NCI-H1694 treated with DMSO at 0.1 percent for 48 hours (cell line): ENCODE measurements at regions not wholly inside any gene's neighbourhood (a gene's known extent, or its start where the extent isn't known, plus 50 kb on each side); places are given as distances from the start of the nearest gene placed in this dataset.
A peak's percentile ranks its signal among the peaks of the same experiment; 100 is the strongest.
"Not testable (repeated sequence)": the region's sequence is repeated elsewhere in the genome, so short reads cannot be mapped to it uniquely, and the experiment has no call there.

Experiments used
- DNase-seq: peaks from one replicate; lab custom pipeline; 2025; lab: John Stamatoyannopoulos, UW

DNA sequence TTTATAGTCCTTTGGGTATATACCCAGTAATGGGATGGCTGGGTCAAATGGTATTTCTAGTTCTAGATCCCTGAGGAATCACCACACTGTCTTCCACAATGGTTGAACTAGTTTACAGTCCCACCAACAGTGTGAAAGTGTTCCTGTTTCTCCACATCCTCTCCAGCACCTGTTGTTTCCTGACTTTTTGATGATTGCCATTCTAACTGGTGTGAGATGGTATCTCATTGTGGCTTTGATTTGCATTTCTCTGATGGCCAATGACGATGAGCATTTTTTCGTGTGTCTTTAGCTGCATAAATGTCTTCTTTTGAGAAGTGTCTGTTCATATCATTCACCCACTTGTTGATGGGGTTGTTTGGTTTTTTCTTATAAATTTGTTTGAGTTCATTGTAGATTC, 612.5 kb upstream of the SGCD start:
- not testable (repeated sequence) for DNase-seq

DNA sequence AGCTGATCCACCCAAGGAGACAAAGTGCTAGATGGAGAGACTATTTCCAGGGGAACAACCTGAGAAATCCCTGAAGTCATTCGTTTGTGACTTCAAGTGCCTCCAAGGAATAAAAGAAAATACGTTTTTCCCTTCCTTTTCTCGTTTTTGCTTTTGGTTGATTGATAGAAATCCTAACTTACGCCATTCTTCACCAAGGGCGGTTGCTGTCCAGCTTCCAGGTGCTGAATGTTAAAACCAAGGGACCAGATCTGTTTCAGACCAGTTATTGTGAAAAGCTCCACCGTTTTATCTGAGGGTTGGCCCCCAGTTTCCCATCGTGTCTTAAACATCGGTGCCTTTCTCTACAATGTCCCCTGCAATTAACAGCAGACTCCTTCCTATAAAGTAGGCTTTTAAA, 600.7 kb upstream of the SGCD start:
- DNase-seq = no peak

- no peak for DNase-seq
These were observed 599.3 kb upstream of the SGCD start for GRCh38 chr5:155727512-155728145.

DNA sequence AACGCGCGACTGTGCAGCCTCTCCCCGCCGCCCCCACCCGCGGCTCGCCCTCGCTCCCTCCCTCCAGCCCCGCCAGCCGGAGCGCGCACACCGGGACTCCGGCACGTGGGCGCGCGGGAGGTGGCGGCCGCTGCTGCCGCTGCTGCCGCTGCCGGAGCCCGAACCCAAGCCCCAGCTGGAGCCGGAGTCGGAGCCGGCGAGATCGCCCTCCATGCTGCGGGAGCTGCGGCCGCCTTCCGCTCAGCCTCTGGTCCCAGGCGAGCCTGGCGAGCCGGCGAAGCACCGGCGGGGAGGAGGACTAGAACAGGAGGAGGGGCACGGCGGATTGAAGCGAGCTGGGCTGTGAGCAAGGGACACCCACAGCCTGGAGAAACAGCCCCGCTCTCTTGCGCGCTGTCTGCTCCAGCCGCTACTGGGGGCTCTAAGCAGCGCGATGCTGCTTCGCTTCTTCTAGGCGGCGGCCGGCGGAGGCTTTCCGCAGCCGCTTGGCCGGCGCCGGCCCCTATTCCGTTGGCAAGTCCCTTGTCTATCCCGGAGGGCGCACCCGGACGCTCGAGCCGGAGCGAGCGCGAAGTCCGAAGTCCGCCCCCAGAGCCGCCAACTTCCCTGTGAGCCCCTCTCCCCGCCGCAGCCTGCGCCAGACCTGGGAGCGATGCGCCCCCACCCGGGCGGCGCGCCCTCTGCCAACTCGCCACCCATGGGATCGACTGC, 598.7 kb upstream of the SGCD start:
- peak; percentile 52 for DNase-seq

DNA sequence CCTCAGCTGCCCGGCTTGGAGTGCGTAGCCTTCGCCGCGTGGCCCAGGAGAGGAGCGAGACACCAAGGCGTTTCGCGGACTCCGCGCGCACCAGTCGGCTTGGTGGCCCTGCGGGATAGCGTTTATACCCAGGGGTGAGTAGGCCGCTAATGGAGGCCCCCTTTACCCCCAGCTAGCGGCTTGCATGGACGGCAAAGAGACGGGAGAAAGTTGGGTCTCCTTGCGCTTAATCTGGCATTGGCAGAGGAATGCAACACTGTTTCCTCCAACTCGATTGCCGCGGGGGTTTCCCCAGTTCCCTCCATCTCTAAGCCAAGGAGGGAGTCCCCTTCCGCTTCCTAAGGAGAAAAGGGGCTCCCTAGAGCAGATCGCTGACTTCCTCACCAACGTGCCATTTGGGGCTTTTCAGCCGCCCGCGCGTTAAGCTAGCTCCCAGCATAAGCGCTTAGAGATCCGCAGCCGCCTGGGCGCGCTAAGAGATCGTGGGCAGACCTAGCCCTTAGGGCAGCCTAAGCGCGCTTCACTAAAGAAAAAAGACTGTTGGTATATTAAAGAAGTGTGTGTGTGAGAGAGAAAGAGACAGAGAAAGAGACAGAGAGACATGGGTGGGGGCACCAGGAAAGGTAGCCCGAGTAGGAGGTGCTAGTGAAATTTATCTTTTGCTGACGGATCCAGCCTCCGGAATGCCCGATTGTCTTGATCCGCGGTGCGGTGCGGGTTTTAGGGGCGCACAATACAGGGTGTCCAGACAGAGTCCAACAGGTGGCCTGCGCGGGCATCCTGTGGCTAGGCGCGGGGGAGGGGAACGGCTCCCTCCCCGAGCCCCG, 597.9 kb upstream of the SGCD start:
- peak; percentile 62 for DNase-seq

GRCh38 chr5:155729684-155730059, 597.3 kb upstream of the SGCD start:
- DNase-seq = no peak

DNA sequence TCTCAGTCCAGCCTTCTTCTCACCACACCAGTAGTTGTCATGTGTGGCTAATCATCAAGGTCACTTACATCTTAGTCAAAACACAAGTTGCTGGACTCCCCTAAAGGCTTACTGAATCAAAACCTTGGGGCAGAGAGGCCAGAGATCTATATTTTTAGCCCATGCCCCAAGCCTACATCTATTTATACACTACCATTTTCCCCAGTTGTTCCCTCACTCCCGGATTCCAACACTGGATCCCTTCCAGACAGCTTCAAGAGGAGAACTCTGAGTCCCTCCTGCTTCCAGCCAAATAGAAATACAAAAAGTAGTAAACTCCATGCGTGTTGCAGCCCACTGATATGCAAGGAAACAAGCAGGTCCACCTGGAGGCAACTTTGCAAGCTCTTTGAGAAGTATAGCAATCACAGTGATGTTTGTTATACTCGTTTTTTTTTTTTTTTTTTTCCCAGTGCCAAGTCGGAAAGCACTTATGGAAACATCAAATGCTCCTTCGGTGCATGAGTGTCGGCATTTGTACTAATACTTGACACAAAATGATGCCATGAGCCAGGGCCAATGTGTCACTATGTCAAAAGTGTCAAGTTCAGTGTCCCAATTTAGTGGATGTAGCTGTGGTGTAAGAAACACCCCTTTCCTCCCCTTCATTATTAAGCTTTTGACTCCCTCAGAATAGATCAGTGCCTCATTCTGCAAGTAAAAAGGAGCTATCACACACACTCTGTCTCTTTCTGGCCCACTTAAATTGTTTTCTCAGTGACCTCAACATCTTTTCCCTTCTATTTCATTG, 594.2 kb upstream of the SGCD start:
- DNase-seq = no peak

DNA sequence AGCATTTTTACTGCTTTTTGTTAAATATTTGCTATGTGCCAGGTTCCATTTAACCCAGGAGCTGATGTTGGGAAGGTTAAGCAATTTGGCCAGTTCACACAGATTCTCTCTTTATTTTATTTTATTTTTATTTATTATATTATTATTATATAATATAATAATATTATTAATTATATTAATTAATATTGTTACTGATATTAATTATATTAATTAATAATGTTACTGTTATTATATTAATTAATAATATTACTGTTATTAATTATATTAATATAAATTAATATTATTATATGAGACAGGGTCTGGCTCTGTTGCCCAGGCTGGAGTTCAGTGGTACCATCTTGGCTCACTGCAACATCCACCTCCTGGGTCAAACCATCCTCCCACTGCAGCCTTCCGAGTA, 593.0 kb upstream of the SGCD start:
- DNase-seq = no peak

- DNase-seq = no peak
These were observed 591.6 kb upstream of the SGCD start for GRCh38 chr5:155735388-155735787.

- no peak for DNase-seq
These were observed 588.3 kb upstream of the SGCD start for GRCh38 chr5:155738616-155739015.

GRCh38 chr5:155746367-155747038, 580.5 kb upstream of the SGCD start:
- DNase-seq = no peak

DNA sequence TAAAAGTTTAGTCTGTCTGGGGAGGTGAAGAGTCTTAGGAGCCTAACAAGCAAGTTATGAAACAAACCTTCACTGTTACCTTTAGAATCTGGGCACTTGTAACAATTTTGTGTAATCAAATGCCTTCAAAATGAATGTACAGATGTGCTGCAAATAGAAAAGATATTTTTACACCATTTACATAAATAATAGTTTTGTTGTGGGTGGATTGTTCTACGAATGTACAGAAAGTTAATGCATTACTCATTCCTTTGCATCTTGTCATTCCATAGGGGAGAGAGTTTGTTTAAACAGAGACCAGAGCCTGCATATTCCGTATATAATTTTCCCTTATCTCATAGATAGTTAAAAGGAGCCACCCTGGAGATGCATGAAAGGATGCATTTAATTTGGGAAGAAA, 576.9 kb upstream of the SGCD start:
- DNase-seq = no peak

GRCh38 chr5:155750571-155750970, 576.4 kb upstream of the SGCD start:
- no peak for DNase-seq

GRCh38 chr5:155753943-155754581, 572.9 kb upstream of the SGCD start:
- DNase-seq = no peak

GRCh38 chr5:155759252-155759651, 567.7 kb upstream of the SGCD start:
- DNase-seq = no peak

DNA sequence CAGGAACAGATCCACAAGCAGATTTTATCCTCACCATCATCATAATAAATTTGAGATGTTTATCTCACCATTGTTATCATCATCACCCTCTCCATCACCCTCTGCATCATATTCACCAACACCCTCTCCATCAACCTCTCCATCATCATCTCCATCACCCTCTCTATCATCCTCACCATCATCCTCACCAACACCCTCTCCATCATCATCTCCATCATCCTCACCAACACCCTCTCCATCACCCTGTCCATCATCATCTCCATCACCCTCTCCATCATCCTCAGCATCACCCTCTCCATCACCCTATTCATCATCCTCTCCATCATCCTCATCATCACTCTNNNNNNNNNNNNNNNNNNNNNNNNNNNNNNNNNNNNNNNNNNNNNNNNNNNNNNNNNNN, 567.0 kb upstream of the SGCD start:
- DNase-seq = no peak

- DNase-seq = no peak
These were observed 565.5 kb upstream of the SGCD start for GRCh38 chr5:155761502-155761901.

DNA sequence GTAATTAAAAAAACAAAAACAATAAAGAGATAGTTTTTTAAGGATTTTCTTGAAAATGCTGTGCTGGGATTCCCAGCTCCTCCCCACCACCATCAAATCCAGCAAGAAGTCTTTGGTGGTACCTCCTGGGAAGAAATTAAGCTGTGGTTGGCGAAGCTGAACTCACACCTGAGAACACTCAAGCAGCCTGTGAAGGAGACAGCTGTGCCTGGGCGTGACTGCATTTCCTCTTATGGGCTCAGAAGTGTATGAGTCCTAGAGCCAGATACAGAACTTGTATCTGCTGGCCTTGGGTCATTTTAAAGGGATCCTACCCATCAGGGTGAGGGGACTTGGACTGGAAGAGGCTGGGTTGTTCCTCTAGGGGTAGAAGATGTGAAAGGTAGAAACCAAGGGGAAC, 561.2 kb upstream of the SGCD start:
- no peak for DNase-seq

- DNase-seq = no peak
These were observed 559.5 kb upstream of the SGCD start for GRCh38 chr5:155767470-155767869.

- DNase-seq = no peak
These were observed 558.6 kb upstream of the SGCD start for GRCh38 chr5:155768332-155768731.

DNA sequence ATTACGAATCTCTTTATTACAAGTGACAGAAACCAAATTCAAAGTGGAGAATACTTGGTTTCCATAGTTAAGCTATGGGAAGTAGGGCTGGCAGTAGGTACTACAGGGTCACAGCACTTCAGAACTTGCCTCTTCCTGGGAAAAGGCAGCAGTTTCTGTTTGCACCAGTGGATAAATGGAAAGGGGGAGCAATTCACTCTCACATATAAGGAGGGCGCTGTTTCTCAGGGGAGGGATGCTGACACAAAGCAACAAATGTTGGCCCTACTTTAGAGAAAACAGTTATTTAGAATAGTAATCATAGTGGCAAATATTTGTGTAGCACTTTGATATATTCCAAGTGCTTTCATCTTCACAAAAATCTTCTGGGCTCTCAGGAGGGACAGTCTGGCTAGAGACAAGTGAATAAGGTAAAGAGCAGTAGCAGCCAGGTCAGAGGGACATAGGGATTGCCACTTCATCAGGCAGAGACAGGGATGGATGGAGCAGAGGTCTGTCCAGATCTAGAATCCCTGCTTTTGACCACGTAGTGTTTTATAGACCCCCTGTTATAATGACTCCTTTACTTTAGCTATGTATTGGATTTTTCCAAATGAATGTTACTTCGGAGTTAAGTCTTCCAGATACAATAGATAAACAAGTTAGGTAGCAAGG, 554.8 kb upstream of the SGCD start:
- no peak for DNase-seq
